Liver (tissue), 3 donors: ENCODE measurements at regions not wholly inside any gene's neighbourhood (a gene's known extent, or its start where the extent isn't known, plus 50 kb on each side); places are given as distances from the start of the nearest gene placed in this dataset.

Experiments
- EGR1 ChIP-seq, 2 donors: IDR thresholded peaks; 2 replicates each; pipeline ENCODE4 v1.6.1; 2016 to 2018; ENCODE audit warnings: antibody characterized with exemption in 2 of 2, low read depth in 2 of 2
- FOXA1 ChIP-seq: IDR thresholded peaks from 2 replicates; pipeline ENCODE4 v1.6.1; 2016; ENCODE audit warnings: antibody characterized with exemption
- JUND ChIP-seq, 2 donors: IDR thresholded peaks; 2 replicates each; pipeline ENCODE4 v1.6.1; 2016; ENCODE audit warnings: antibody characterized with exemption in 2 of 2
- TF ChIP-seq, protein P1 (sequence below): IDR thresholded peaks from 2 replicates; pipeline ENCODE4 v1.6.1; 2016; ENCODE audit warnings: antibody characterized with exemption
- TF ChIP-seq, protein P2 (sequence below): fragments of 150-350 bp; IDR thresholded peaks from 2 replicates; pipeline ENCODE4 v1.5.1; 2017; ENCODE audit warnings: improper control_type of control experiment, low read depth, low read length; ENCODE audit not compliant: missing input control
- donor health status: healthy.
- donor health status: healthy.

DNA sequence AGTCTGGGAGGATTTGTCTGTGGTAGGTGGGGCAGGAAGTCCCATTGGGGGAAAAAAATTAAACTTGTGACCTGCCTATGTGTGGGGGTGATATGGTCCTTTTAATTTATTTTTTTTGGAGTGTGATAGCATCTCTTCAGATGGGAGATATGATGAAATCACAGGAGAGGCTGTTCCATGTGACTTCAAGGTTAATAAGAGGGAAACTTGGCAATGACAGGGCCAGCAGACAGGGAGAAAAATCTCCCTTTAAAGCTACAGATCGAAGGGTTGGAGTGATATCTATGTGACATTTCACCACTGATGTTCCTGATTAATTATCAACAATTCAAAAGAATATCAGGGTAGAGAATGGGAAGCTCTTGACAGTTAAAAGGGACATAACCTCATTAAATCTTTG lies 886.9 kb downstream of the TUSC7 start:
- TF ChIP-seq, protein P1, sequence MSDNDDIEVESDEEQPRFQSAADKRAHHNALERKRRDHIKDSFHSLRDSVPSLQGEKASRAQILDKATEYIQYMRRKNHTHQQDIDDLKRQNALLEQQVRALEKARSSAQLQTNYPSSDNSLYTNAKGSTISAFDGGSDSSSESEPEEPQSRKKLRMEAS, result no peak
- TF ChIP-seq, protein P2, sequence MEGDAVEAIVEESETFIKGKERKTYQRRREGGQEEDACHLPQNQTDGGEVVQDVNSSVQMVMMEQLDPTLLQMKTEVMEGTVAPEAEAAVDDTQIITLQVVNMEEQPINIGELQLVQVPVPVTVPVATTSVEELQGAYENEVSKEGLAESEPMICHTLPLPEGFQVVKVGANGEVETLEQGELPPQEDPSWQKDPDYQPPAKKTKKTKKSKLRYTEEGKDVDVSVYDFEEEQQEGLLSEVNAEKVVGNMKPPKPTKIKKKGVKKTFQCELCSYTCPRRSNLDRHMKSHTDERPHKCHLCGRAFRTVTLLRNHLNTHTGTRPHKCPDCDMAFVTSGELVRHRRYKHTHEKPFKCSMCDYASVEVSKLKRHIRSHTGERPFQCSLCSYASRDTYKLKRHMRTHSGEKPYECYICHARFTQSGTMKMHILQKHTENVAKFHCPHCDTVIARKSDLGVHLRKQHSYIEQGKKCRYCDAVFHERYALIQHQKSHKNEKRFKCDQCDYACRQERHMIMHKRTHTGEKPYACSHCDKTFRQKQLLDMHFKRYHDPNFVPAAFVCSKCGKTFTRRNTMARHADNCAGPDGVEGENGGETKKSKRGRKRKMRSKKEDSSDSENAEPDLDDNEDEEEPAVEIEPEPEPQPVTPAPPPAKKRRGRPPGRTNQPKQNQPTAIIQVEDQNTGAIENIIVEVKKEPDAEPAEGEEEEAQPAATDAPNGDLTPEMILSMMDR, result no peak
- no peak for TF ChIP-seq FOXA1
- no peak for TF ChIP-seq EGR1 (IDR thresholded peaks at IDR 0.05; ENCODE audit: low read depth in 2 of 2)
- TF ChIP-seq JUND (IDR thresholded peaks at IDR 0.05), result no peak
